ENCODE measurements at regions not wholly inside any gene's neighbourhood (a gene's known extent, or its start where the extent isn't known, plus 50 kb on each side); places are given as distances from the start of the nearest gene placed in this dataset.

DNA sequence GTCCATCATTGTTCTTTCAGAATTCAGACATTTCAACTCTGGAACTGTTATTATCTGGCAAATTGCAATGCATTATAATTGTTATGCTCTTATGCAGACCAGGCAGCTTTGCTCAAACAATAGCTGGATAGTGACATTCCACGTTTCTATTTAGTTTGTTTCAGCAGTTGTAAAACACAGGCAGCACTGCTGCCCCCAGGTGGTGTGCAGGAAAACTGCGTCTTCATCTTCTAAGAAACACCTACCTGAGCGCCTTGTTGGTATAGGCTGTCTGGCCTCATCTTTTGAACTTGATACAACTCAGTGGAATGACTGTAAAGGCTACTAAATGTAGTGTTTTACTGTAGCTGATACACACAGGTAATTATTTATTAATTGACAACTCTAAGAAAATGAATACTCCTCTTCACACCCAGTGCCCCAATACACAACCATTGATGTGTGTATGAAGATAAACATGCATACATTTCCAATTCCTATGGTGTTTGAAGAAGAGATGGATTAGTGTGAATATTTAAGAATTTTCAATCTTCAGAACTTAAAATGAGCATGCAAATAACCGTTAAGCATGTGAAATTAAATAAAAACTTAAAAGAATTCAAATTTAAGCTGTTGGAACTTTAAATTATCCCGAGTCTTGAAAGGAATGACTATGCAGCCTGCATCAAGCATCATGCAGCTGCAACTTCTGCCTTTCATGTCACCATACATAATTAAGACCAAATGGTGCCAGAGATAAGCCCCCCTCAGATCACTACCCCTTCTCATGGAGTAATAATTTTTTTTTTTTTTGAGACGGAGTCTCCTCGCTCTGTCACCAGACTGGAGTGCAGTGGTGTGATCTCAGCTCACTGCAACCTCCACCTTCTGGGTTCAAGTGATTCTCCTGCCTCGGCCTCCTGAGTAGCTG is 85.6 kb downstream of the CD8B2 start:
- DNase-seq (ENCODE audit: low read depth), result no peak

DNA sequence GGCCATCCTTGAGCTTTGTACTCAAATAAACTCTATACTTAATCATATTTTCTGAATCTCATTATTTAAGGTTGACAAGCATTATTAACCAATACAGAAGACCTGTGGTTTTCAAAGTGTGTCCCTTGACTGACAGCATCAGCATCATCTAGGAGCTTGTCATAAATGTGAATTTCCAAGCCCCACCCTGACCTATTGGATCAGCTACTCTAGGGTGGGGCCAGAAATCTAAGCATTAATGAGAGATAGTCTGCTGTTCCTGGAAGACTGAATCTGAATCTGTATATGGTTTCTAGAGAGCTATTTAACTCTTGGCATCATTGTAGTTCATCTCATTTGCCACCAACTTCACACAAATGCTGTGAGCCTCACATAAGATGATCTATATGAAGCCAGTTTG is 86.6 kb downstream of the CD8B2 start:
- no peak for DNase-seq (ENCODE audit: low read depth)

DNA sequence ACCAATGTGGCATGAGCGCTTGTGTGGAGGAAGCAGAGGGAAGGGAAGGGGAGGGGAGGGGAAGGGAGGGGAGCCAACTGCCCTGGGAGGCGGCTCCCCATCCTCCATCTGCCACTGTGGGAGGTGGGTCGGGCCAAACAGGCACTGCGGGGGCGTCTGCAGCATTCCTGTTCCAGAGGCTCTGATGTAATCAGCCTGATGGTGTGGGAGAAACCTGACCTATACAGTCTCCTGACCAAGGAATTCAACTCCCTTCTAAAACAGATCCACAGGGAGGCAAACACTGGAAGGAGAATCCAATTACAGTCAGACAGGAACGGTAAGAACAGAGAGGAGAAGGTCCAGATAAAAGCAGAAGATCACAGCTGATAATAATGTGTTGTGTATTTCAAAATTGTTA is 88.8 kb downstream of the CD8B2 start:
- DNase-seq (ENCODE audit: low read depth), result no peak

DNA sequence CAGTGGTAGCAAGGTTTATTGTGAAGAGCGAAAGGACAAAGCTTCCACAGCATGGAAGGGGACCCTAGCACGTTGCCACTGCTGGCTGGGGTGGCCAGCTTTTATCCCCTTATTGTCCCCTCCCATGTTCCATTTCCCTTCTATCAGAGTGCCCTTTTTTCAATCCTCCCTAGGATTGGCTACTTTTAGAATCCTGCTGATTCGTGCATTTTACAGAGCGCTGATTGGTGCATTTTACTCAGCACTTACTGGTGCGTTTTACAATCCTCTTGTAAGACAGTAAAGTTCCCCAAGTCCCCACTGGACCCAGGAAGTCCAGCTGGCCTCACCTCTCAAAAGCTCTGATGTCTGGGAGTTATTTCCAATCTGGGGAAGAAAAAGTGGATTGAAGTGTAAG is 90.1 kb downstream of the CD8B2 start:
- DNase-seq (ENCODE audit: low read depth), result no peak

DNA sequence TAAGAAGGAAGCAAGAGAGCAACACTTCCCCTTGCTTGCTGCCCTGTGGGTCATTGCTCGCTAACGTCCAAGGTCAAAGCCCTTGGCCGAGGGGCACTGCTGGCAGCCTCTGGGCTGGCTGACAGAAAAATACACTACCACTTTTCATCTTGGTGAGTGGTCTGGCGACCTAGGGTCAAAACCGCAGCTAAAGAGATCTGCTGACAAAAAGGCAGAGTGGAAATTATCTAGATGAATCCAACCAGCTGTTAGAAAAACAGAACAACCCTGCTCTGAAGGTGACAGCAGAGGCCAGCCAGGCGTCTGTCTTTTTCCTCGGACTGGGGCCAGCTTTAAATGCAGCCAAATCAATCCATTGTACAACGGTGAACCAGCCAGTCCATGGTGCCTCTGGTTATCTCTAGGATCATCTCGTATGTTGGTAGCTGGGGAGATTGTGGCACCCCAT is 92.6 kb downstream of the CD8B2 start:
- DNase-seq (ENCODE audit: low read depth), result no peak

DNA sequence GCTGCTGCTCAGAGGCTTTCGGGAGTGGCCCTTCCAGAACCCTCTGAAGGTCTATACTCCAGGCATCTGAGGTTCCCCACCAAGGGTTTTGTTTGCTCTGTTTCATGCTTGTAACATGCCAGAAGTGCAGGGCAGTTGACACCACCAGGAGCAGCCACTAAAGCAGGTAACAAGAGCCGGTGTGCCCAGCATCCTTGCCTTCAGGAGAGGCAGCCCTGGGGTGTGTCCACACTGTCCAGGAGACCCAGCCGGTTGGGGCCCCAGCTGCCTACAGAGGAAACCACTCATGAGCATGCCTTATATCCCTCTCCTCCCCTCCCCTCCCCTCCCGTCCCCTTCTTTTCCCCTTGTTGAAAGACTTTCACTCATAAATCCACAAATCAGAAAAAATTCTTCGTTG is 93.1 kb downstream of the CD8B2 start:
- DNase-seq (ENCODE audit: low read depth), result no peak

DNA sequence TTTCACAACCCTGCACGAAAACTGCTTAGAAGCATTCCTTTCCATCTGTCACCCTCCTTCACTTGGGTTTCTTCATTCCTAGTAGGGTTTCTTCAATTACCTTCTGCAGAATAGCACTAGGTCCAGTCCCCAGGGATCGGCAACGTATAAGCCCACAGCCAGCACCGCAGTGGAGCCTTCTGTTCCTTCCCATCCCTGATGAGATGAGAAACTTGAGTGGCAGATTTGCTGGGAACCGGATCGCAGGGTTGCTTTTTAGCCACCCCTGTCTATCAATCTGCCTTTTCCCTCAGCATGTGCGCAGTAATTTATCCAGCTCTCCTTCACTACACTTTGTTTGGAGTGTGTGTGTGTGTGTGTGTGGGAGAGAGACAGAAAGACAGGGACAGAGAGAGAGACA is 94.2 kb downstream of the CD8B2 start:
- DNase-seq (ENCODE audit: low read depth), result no peak

DNA sequence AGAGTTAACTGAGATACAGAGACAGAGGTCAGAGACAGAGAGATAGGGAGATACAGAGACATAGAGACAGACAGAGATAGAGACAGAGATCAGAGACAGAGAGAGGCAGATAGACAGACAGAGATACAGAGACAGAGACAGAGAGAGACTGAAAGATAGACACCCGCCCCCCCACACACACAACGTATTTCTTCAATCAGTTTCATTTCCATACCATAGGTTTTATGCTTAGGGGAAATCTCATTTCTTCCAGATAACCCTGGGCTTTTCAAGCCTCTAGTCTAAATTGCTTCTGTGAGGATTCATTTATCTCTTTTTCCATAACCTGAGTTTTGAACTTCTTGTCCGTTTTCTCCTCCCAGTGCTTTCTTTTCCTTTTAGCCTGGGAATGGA is 94.6 kb downstream of the CD8B2 start:
- DNase-seq (ENCODE audit: low read depth), result no peak

DNA sequence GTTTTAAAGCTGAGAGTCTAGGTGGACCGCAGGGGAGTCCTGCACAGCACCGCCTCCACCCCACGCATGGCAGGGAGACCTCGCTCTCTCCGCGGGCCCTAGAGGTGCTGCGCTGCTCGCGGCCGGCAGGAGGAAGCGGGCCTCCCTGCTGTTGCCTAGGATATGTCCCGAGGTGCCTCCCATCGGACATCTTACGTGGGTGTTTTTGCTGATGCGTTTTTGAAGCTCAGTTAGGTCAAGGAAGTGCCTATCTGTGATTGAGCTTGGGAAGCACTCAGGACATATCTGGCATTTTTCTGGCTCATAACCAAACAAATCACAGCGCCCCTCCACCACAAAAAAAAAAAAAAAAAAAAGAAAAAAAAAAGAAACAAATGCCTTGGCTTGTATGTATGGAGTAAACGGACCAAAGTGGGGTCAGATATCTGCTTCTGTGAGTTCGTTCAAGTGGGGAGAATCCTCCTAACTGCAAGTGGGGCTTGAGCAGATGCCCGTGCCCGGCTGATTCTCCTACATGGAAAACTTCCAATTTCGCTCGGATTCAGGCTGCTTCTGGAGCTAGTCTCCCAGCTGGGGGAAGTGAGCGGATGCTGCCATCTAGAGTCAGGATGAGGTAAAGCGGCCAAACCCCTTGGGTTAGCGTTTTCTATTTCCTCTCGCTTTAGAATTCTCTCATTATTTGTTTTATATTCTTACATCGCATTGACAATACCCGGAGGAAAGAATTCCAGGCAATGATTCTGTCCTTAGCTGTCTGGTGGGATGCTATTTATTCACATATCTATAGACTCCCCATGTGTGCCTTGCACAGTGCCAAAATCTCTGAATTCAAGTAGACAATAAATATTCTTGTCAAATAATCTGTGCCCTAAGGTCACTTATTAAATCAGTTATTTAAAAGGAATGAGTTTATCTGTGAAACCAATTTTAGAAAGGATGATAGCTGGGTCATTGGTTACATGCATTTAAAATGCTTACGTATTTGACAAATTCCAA is 95.3 kb downstream of the CD8B2 start:
- peak; percentile 42 for DNase-seq (ENCODE audit: low read depth)

DNA sequence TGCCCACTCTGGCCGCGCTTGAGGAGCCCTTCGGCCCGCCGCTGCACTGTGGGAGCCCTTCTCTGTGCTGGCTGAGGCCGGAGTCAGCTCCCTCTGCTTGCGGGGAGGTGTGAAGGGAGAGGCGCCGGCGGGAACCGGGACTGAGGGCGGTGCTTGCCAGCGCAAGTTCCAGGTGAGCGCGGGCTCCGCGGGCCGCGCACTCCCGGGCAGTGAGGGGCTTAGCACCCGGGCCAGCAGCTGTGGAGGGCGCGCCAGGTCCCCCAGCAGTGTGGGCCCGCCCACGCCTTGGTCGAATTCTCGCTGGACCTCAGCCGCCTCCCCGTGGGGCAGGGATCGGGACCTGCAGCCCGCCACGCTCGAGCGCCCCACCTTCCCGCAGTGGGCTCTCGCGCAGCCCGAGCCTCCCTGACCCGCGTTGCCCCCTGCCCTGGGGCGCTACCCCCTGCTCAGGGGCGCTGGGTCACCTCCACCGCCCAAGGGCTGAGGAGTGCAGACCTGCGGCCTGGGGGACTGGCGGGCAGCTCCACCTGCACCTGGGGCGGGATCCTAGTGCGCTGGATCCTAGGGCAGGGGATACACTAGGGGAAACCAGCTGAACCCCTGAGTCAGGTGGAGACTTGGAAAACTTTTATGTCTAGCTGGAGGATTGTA is 97.3 kb downstream of the CD8B2 start:
- DNase-seq (ENCODE audit: low read depth), result no peak

DNA sequence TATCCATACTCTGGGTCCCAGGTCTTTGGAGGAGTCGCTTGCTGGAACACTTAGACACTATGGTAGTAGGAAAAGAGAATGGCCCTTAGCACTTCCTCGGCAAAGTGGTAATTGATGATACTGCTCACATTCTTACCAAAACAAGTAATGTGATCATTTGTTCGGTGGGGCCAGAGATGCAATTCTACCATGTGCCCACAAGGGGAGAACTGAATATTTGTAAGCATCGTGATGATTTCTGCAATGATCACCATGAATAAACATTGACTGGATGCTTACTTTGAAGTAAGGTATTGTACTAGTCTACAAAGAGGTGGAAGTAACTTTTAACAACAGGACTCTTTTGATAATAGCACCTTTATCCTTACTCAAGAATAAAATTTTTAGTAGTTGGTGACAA is 109.7 kb downstream of the CD8B2 start:
- no peak for DNase-seq (ENCODE audit: low read depth)

DNA sequence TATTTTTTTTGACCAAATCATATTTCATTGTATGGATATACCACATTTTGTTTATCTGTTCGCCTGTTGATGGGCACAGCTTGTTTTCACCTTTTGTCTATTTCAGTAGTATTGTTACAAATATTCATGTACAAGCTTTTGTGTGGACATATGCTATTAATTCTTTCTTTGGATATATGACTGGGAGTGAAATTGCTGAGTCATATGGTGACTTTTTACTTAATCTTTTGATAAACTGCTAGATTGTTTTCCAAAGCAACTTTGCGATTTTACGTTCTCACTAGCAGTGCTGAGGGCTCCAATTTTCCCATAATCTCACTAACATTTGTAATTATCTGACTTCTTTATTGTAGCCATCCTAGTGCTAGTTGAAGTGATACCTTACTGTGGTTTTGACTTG is 112.4 kb downstream of the CD8B2 start:
- DNase-seq (ENCODE audit: low read depth), result no peak

DNA sequence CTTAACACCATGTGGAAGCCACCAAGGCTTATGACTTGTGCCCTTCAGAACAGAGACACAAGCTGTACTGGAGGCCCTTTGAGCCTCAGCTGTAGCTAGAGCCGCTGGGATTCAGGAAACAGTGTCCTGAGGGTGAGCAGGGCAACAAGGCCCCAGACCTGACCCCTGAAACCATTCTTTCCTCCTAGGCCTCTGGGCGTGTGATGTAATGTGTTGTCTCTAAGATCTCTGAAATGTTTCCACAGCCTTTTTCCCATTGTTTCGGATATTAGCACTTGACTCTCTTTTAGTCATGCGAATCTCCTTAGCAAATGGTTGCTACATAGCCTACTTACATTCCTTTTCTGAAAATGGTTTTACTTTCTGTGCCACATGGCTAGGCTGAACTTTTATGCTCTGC is 114.9 kb downstream of the CD8B2 start:
- DNase-seq (ENCODE audit: low read depth), result no peak

DNA sequence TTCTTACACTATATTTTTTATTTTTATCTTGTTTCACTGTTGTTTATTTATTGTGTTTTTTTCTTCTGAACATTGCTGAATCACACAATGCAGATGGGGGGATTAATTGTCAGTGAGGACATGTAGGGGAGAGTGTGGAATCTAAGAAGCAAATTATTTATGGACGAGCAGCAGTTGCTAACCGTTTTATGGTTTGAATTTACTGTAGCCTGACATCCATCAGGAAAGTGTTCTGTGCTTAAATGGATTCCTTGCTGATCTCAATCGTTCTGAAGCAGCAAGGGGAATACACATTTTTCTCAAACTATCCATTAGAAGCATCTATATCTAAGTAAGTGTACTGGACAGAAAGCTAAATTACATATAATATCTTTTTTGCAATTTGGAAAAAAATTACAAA is 119.5 kb downstream of the CD8B2 start:
- no peak for DNase-seq (ENCODE audit: low read depth)

DNA sequence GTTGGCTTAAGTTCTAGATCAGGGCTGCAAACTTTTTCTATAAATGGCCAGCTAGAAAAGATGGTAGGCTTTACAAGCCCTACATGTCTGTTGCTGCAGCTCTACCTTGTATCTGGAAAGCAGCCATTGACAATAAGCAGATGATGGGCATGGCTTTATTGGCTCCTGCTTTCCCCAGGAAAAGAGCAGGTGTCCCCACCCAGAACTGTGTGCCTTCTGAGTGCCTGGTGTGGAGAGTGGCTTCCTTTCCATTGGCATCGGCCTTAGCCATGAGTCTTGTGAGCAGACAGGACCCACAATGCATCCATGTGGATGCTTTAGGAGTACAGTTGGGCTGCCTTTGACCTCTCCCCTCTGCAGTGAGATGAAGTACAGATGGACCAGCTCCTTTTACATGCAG is 120.2 kb downstream of the CD8B2 start:
- no peak for DNase-seq (ENCODE audit: low read depth)

DNA sequence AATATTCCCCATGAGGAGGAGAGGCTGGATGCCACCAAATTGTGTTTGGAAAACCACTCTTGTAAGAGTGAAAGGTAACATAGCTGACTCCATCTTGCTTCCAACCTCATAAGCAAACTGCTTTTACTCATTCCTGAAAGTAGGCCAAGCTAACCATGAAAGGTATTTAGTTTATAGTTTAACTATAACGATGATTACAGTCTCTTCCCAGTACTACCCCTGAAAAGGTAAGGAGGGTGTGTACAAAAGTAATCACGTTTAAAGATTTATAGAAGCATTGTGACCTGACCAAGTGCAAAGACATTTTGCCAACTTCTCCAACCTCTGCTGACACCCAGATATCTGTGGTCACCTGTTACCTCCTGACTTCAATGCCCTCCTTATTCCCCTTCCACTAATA is 122.6 kb downstream of the CD8B2 start:
- DNase-seq (ENCODE audit: low read depth), result no peak

DNA sequence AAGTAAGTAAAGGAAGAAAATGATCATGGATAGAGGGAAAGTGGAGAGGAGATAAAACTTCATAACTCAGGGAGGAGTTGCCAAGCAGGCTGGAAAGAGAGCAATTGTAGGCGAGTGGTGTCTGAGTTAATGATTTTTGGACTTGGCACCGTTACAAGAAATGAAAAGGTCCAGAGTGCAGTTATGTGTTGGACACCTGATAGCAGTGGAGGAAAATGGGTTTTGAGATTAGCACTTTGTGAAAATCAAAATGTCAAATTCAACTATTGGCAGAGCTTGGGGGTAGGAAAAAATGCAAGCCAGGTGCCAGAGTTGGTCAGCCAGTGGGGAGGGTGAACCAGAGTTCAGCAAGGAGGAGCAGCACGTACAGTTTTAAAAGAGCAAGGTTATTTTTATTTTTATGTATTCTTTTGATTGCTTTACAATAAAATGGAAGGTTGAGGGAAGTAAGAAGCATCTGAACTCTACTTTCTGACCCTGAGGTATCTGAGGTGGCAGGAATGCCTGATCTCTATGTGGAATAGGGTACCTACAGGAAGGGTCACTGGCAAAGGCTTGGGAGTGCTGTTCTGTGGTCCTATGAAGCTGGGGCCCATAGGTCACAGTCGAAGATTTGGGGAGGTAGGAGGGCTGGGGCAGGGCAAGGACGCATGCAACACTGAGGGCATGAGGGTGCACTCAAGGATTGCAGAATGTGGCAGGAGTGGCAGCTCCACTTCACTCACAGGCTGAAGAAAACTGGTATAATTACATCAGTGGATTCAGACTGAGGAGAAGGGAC is 127.5 kb downstream of the CD8B2 start:
- DNase-seq (ENCODE audit: low read depth), result no peak

DNA sequence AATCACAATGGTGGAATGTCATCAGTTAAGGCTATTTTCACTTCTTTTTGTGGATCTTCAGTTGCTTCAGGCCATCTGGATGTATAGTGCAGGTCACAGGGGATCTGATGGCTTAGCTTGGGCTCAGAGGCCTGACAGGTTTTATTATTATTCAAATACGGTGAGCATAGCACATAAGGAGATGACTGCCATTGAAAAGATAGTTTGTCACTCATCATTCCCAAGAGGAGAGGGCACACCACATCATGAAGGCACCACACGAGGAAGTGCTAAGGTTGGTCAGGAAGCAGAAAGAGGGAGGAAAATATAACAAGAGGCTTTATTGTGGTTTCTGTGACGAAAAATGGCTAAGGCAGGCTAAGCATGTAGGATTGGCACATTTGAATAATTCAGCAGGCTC is 131.4 kb downstream of the CD8B2 start:
- DNase-seq (ENCODE audit: low read depth), result no peak

DNA sequence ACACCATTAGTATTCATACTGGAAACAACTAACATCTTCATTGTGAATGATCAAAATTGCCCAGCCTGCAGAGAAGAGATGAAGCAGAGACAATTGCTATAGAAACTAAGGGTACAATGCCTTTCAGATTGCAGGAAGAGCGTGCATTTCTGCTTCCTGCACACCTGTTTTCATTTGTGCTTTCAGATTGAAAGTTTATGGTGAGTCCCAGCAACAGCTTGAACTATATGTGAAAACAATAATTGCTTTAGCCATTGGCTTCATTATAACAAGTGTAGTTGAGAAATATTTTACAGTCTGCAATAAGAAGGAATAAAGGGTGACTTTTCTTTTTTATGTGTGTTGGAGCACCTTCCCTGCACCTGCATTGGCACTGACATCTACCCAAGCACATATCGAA is 136.3 kb downstream of the CD8B2 start:
- no peak for DNase-seq (ENCODE audit: low read depth)

DNA sequence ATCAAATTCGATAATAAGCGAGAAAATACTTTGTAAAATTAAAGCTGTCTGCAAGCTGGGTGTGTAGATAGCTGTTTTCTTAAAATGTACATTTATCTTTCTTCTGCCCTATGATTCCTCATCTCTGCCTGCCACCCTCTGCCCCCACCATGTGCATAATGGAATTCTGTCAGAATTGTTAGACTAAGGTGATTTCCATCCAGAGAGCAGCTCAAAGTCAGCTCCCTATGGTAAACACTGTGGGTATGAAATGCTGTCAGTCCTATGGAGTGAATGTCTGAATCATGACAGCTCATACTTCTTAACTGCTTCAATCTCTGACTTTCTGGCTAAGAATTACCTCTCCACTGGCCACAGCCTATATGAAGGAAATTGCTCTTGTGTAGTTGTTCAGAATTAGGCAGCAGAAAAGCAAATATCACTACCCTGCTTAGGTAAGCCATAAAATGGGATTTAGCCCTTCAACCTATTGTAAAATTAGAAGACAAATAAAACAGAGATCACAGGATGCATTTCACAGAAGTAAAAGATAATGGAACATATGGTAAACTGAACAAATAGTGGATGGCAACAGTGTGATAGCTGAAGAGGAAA is 137.7 kb downstream of the CD8B2 start:
- DNase-seq (ENCODE audit: low read depth), result no peak

DNA sequence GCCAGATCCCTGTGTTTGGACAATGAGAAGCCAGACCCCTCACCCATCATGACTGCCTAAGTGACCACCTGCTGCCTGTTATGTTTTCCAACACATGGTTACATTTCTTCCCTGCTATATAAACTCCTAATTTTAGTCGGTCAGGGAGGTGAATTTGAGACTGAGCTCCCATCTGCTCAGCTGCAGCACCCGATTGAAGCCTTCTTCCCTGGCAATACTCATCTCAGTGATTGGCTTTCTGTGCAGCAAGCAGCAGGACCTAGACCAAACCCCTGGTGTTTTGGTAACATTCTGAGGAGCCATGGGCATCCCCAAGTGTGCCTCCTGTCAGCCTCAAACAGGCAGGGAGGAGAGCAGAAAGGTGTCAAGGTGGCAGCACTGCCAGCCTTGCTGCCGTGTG is 141.2 kb downstream of the CD8B2 start:
- DNase-seq (ENCODE audit: low read depth), result no peak
